Nucleus accumbens (tissue), 56 donors: ENCODE measurements at regions not wholly inside any gene's neighbourhood (a gene's known extent, or its start where the extent isn't known, plus 50 kb on each side); places are given as distances from the start of the nearest gene placed in this dataset.
A peak's percentile ranks its signal among the peaks of the same experiment; 100 is the strongest.

Source experiments
- DNase-seq, 56 donors: peaks; one replicate each; lab custom pipeline; 2025; lab: John Stamatoyannopoulos, UW

- no peak for DNase-seq
Measured at GRCh38 chr1:62917314-62917713, 133.4 kb downstream of the ATG4C start.

GRCh38 chr1:62917805-62918204 is 133.9 kb downstream of the ATG4C start:
- DNase-seq, result no peak

GRCh38 chr1:62918700-62919099 is 134.8 kb downstream of the ATG4C start:
- DNase-seq, result no peak

- DNase-seq, result no peak
Measured at GRCh38 chr1:62922006-62922405, 138.1 kb downstream of the ATG4C start.

- DNase-seq, result no peak
Measured at GRCh38 chr1:62924983-62925790, 141.3 kb downstream of the ATG4C start.

GRCh38 chr1:62926681-62927252 is 142.8 kb downstream of the ATG4C start:
- DNase-seq, result no peak

- no peak for DNase-seq
Measured at GRCh38 chr1:62928885-62929284, 145.0 kb downstream of the ATG4C start.

GRCh38 chr1:62937634-62938296 is 153.8 kb downstream of the ATG4C start:
- no peak for DNase-seq

- DNase-seq, result peak in 1 of 56 donors; percentile 3
Measured at GRCh38 chr1:62941780-62942179, 157.8 kb downstream of the ATG4C start.

- no peak for DNase-seq
Measured at GRCh38 chr1:62946511-62946910, 162.6 kb downstream of the ATG4C start.

GRCh38 chr1:62951428-62951827 is 167.5 kb downstream of the ATG4C start:
- no peak for DNase-seq

- DNase-seq, result no peak
Measured at GRCh38 chr1:62952596-62952995, 168.7 kb downstream of the ATG4C start.

- peak in 1 of 56 donors; percentile 2 for DNase-seq
Measured at GRCh38 chr1:62953633-62954032, 169.7 kb downstream of the ATG4C start.

- DNase-seq, result no peak
Measured at GRCh38 chr1:62954758-62955157, 170.8 kb downstream of the ATG4C start.

- DNase-seq, result no peak
Measured at GRCh38 chr1:62955666-62956065, 171.7 kb downstream of the ATG4C start.

GRCh38 chr1:62962014-62962812 is 178.3 kb downstream of the ATG4C start:
- DNase-seq, result no peak

- DNase-seq, result peak in 9 of 56 donors; percentile 1 to 31 (median 9)
Measured at GRCh38 chr1:62962901-62963776, 179.2 kb downstream of the ATG4C start.

GRCh38 chr1:62964141-62964540 is 180.2 kb downstream of the ATG4C start:
- DNase-seq, result no peak

GRCh38 chr1:62967031-62967430 is 183.1 kb downstream of the ATG4C start:
- no peak for DNase-seq

- no peak for DNase-seq
Measured at GRCh38 chr1:62977366-62977765, 193.4 kb downstream of the ATG4C start.
